ENCODE measurements at regions not wholly inside any gene's neighbourhood (a gene's known extent, or its start where the extent isn't known, plus 50 kb on each side); places are given as distances from the start of the nearest gene placed in this dataset.

DNA sequence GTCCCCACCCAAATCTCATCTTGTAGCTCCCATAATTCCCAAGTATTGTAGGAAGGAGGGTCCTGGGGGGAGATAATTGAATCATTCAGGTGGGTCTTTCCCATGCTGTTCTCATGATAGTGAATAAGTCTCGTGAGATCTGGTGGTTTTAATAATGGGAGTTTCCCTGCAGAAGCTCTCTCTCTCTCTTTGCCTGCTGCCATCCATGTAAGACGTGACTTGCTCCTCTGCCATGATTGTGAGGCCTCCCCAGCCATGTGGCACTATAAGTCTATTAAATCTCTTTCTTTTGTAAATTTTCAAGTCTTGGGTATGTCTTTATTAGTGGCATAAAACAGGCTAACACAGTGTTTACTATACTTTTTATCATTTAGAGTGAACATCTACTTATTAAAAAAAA, 338.8 kb downstream of the ANKRD7 start:
- TF ChIP-seq POLR2A (IDR thresholded peaks at IDR 0.05) (no peak), CTCF (IDR thresholded peaks at IDR 0.05) (no peak)

Measured in breast epithelium (tissue), 3 donors.